ENCODE measurements at regions not wholly inside any gene's neighbourhood (a gene's known extent, or its start where the extent isn't known, plus 50 kb on each side); places are given as distances from the start of the nearest gene placed in this dataset.

DNA sequence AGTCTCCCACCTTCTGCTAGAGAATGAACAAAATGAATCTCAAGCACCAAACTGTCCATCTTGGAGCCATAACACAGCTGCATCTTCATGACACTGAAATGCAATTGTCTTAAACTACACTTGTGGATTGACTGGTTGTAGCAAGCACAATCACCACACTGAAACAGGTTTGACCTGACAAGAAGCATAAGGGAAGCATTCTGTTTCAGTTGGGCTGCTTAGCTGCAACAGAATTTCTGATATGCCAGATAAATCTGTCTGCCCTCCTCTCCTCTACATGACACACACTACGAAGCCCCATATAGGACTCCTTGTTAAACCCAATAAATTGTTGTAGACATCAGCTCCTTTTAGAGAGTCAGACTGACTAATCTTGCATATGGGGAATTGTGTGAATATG lies 101.8 kb upstream of the NPY2R start:
- Histone ChIP-seq H3K9ac (ENCODE audit: insufficient read length) (no peak overlapping the region), H3K36me3 (ENCODE audit: insufficient read depth, low read length) (no peaks in the 10 kb centered on the region), H3K4me3 (no peak overlapping the region), H3K9me3 (ENCODE audit: low read depth, low read length) (no peaks in the 10 kb centered on the region), H3K27ac (no peak overlapping the region)
- TF ChIP-seq POLR2AphosphoS5 (IDR thresholded peaks at IDR 0.05; ENCODE audit: borderline replicate concordance, low read depth, low read length) (no peak), FOXP2 (optimal IDR thresholded peaks at IDR 0.05; ENCODE audit: control extremely low read depth, extremely low read length, insufficient read depth) (no peak), EZH2 (IDR thresholded peaks at IDR 0.05) (no peak)
- DNase-seq (ENCODE audit: low read depth, low spot score) = no peak

DNA sequence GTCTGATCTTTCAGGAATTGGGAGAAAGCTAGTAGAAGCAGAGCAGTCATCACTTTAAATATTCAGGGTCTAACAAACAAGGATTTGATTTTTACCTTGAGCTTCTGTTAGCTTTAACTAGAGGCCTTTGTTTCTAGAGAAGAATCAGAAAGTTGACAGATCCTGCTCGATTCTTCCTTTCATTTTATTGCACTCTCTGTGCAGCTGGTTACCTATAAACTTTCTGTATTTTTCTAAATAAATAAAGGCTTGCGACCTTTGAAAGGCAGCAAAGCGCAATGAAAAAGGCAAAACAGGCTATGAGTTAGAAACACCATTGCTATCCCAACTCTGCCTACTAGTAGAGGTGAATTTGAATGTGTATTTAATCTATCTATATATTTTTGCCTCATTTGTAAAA lies 101.4 kb upstream of the NPY2R start:
- no peak overlapping the region for H3K27ac ChIP-seq
- DNase-seq (ENCODE audit: low read depth, low spot score) = no peak

GRCh38 chr4:155114790-155115189 lies 93.6 kb upstream of the NPY2R start:
- H3K9ac ChIP-seq (ENCODE audit: insufficient read length) = no peak overlapping the region
- no peak overlapping the region for H3K4me3 ChIP-seq
- no peaks in the 10 kb centered on the region for H3K36me3 ChIP-seq (ENCODE audit: insufficient read depth, low read length)
- no peak for DNase-seq (ENCODE audit: low read depth, low spot score)
- no peak for TF ChIP-seq EZH2 (IDR thresholded peaks at IDR 0.05)
- TF ChIP-seq POLR2AphosphoS5 (IDR thresholded peaks at IDR 0.05; ENCODE audit: borderline replicate concordance, low read depth, low read length) = no peak
- no peaks in the 10 kb centered on the region for H3K9me3 ChIP-seq (ENCODE audit: low read depth, low read length)
- no peak overlapping the region for H3K27ac ChIP-seq

More for the DNA sequence above, 101.4 kb upstream of the NPY2R start:
- Histone ChIP-seq H3K4me3 (no peak overlapping the region), H3K9me3 (ENCODE audit: low read depth, low read length) (no peaks in the 10 kb centered on the region), H3K36me3 (ENCODE audit: insufficient read depth, low read length) (no peaks in the 10 kb centered on the region), H3K9ac (ENCODE audit: insufficient read length) (no peak overlapping the region)
- TF ChIP-seq POLR2AphosphoS5 (IDR thresholded peaks at IDR 0.05; ENCODE audit: borderline replicate concordance, low read depth, low read length) (no peak), EZH2 (IDR thresholded peaks at IDR 0.05) (no peak), FOXP2 (optimal IDR thresholded peaks at IDR 0.05; ENCODE audit: control extremely low read depth, extremely low read length, insufficient read depth) (no peak)

DNA sequence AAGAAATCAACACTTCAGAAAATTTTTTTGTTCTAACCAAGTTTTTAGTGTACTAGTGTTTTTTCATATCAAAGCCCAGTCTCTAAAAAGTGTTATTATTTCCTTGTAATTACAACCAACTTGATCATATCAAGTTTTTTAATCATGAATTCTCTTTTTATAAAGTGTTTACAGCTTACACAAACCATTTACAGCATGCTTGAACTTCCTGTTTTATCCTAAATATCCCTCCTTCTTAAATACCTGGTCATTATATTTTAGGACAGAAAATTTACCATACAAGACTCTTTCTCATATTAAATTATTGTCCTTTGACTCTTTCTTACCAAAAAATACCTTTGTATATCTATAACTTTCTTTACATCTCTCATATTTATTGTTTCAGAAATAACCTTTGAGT lies 89.4 kb upstream of the NPY2R start:
- no peak for DNase-seq (ENCODE audit: low read depth, low spot score)
- no peaks in the 10 kb centered on the region for H3K36me3 ChIP-seq (ENCODE audit: insufficient read depth, low read length)
- TF ChIP-seq EZH2 (IDR thresholded peaks at IDR 0.05) = no peak
- TF ChIP-seq FOXP2 (optimal IDR thresholded peaks at IDR 0.05; ENCODE audit: control extremely low read depth, extremely low read length, insufficient read depth) = no peak
- TF ChIP-seq POLR2AphosphoS5 (IDR thresholded peaks at IDR 0.05; ENCODE audit: borderline replicate concordance, low read depth, low read length) = no peak

GRCh38 chr4:155120536-155120935 lies 87.9 kb upstream of the NPY2R start:
- TF ChIP-seq FOXP2 (optimal IDR thresholded peaks at IDR 0.05; ENCODE audit: control extremely low read depth, extremely low read length, insufficient read depth) = no peak
- TF ChIP-seq POLR2AphosphoS5 (IDR thresholded peaks at IDR 0.05; ENCODE audit: borderline replicate concordance, low read depth, low read length) = no peak
- TF ChIP-seq EZH2 (IDR thresholded peaks at IDR 0.05) = no peak
- no peaks in the 10 kb centered on the region for H3K9me3 ChIP-seq (ENCODE audit: low read depth, low read length)
- no peak for DNase-seq (ENCODE audit: low read depth, low spot score)
- no peak overlapping the region for H3K9ac ChIP-seq (ENCODE audit: insufficient read length)
- H3K36me3 ChIP-seq (ENCODE audit: insufficient read depth, low read length) = no peaks in the 10 kb centered on the region
- no peak overlapping the region for H3K27ac ChIP-seq
- no peak overlapping the region for H3K4me3 ChIP-seq

More for the DNA sequence above, 89.4 kb upstream of the NPY2R start:
- Histone ChIP-seq H3K9me3 (ENCODE audit: low read depth, low read length) (no peaks in the 10 kb centered on the region), H3K9ac (ENCODE audit: insufficient read length) (no peak overlapping the region), H3K4me3 (no peak overlapping the region), H3K27ac (no peak overlapping the region)

DNA sequence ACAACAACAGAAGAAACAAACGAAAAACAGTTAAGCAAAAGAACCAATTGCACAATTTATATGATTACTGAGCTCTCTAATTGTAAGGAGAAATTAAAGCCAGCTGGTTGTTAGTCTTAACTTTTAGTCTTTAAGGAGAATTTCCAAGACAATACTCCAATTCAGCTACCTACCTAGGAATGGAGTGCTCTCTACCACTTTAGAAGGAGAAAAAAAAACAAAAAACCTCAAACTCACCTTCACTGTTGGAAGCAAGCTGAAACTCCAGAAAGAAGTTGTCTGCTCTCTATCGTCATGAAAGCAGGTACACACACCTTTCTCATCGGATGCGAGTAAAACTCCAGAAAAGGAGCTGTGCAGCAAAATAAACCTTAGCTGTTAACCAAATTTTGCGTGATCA lies 86.1 kb upstream of the NPY2R start:
- H3K9ac ChIP-seq (ENCODE audit: insufficient read length) = no peak overlapping the region
- H3K4me3 ChIP-seq = no peak overlapping the region
- no peak for DNase-seq (ENCODE audit: low read depth, low spot score)
- H3K27ac ChIP-seq = no peak overlapping the region
- no peaks in the 10 kb centered on the region for H3K9me3 ChIP-seq (ENCODE audit: low read depth, low read length)
- no peaks in the 10 kb centered on the region for H3K36me3 ChIP-seq (ENCODE audit: insufficient read depth, low read length)
- TF ChIP-seq FOXP2 (optimal IDR thresholded peaks at IDR 0.05; ENCODE audit: control extremely low read depth, extremely low read length, insufficient read depth) = no peak
- no peak for TF ChIP-seq POLR2AphosphoS5 (IDR thresholded peaks at IDR 0.05; ENCODE audit: borderline replicate concordance, low read depth, low read length)
- TF ChIP-seq EZH2 (IDR thresholded peaks at IDR 0.05) = no peak

GRCh38 chr4:155134136-155134535 lies 74.3 kb upstream of the NPY2R start:
- Histone ChIP-seq H3K27ac (no peak overlapping the region), H3K9ac (ENCODE audit: insufficient read length) (no peak overlapping the region), H3K4me3 (no peak overlapping the region), H3K36me3 (ENCODE audit: insufficient read depth, low read length) (no peaks in the 10 kb centered on the region), H3K9me3 (ENCODE audit: low read depth, low read length) (no peaks in the 10 kb centered on the region)
- TF ChIP-seq EZH2 (IDR thresholded peaks at IDR 0.05) = no peak
- TF ChIP-seq FOXP2 (optimal IDR thresholded peaks at IDR 0.05; ENCODE audit: control extremely low read depth, extremely low read length, insufficient read depth) = no peak
- TF ChIP-seq POLR2AphosphoS5 (IDR thresholded peaks at IDR 0.05; ENCODE audit: borderline replicate concordance, low read depth, low read length) = no peak
- DNase-seq (ENCODE audit: low read depth, low spot score) = no peak

DNA sequence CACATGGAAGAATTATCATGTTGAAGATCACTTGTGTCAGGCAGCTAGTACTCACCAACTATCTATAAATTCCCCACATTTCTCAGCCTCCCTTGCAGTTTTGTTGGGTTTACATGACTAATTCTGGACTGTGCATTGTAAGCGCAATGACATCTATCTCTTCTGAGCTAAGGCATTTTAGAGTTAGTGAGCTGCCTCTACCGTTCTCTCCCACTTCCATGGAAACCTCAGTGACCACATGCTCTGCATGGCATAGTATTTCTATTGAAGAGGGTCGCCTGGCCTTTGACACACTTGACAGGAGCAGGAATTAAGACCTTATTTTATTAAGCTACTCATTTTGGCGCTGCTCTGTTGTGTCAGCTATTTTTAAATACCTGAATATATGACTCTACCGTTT lies 67.5 kb upstream of the NPY2R start:
- Histone ChIP-seq H3K9ac (ENCODE audit: insufficient read length) (no peak overlapping the region), H3K36me3 (ENCODE audit: insufficient read depth, low read length) (no peaks in the 10 kb centered on the region), H3K9me3 (ENCODE audit: low read depth, low read length) (no peaks in the 10 kb centered on the region), H3K27ac (no peak overlapping the region), H3K4me3 (no peak overlapping the region)
- DNase-seq (ENCODE audit: low read depth, low spot score) = no peak
- TF ChIP-seq FOXP2 (optimal IDR thresholded peaks at IDR 0.05; ENCODE audit: control extremely low read depth, extremely low read length, insufficient read depth) (no peak), EZH2 (IDR thresholded peaks at IDR 0.05) (no peak), POLR2AphosphoS5 (IDR thresholded peaks at IDR 0.05; ENCODE audit: borderline replicate concordance, low read depth, low read length) (no peak)

- Histone ChIP-seq H3K9ac (ENCODE audit: insufficient read length) (no peak overlapping the region), H3K36me3 (ENCODE audit: insufficient read depth, low read length) (no peaks in the 10 kb centered on the region), H3K4me3 (no peak overlapping the region), H3K9me3 (ENCODE audit: low read depth, low read length) (no peaks in the 10 kb centered on the region), H3K27ac (no peak overlapping the region)
- DNase-seq (ENCODE audit: low read depth, low spot score) = no peak
- no peak for TF ChIP-seq FOXP2 (optimal IDR thresholded peaks at IDR 0.05; ENCODE audit: control extremely low read depth, extremely low read length, insufficient read depth)
- no peak for TF ChIP-seq EZH2 (IDR thresholded peaks at IDR 0.05)
- no peak for TF ChIP-seq POLR2AphosphoS5 (IDR thresholded peaks at IDR 0.05; ENCODE audit: borderline replicate concordance, low read depth, low read length)
Measured at GRCh38 chr4:155143512-155143911, 64.9 kb upstream of the NPY2R start.
